H9 (cell line): ENCODE measurements at regions not wholly inside any gene's neighbourhood (a gene's known extent, or its start where the extent isn't known, plus 50 kb on each side); places are given as distances from the start of the nearest gene placed in this dataset.

Source experiments
- DNase-seq: peaks from one replicate; pipeline ENCODE4 v3.0.0-alpha.2; 2017
- H2AFZ ChIP-seq: one replicate; pipeline ENCODE4 v1.6.1; 2013; ENCODE audit warnings: mild to moderate bottlenecking, low read length, control low read depth, moderate library complexity
- H2AK5ac ChIP-seq: 2 replicates; pipeline ENCODE4 v1.6.1; 2013; ENCODE audit warnings: low read length, control low read depth, mixed read lengths; ENCODE audit not compliant: insufficient read length
- H2BK120ac ChIP-seq: one replicate; pipeline ENCODE4 v1.6.1; 2013; ENCODE audit warnings: low read depth, mild to moderate bottlenecking, low read length, control low read depth, inconsistent platforms; ENCODE audit not compliant: poor library complexity, severe bottlenecking
- H2BK12ac ChIP-seq: 2 replicates; pipeline ENCODE4 v1.6.1; 2013; ENCODE audit warnings: low read length, control low read depth, mixed read lengths, low read depth; ENCODE audit not compliant: insufficient read length
- H2BK15ac ChIP-seq: 2 replicates; pipeline ENCODE4 v1.6.1; 2013; ENCODE audit warnings: low read depth, low read length, control low read depth
- H2BK20ac ChIP-seq: one replicate; pipeline ENCODE4 v1.6.1; 2013; ENCODE audit warnings: low read depth, mild to moderate bottlenecking, low read length, control low read depth, inconsistent platforms; ENCODE audit not compliant: poor library complexity, severe bottlenecking
- H2BK5ac ChIP-seq: 2 replicates; pipeline ENCODE4 v1.6.1; 2013; ENCODE audit warnings: low read length, control low read depth, mixed read lengths; ENCODE audit not compliant: insufficient read length
- H3K14ac ChIP-seq: 2 replicates; pipeline ENCODE4 v1.6.1; 2013; ENCODE audit warnings: low read length, control low read depth; ENCODE audit not compliant: insufficient read depth
- H3K18ac ChIP-seq: 2 replicates; pipeline ENCODE4 v1.6.1; 2013; ENCODE audit warnings: low read depth, mild to moderate bottlenecking, mixed read lengths, low read length, control low read depth; ENCODE audit not compliant: insufficient read length
- H3K23ac ChIP-seq: 2 replicates; pipeline ENCODE4 v1.6.1; 2013; ENCODE audit warnings: low read length, control low read depth, mixed read lengths, low read depth; ENCODE audit not compliant: insufficient read length
- H3K23me2 ChIP-seq: 2 replicates; pipeline ENCODE4 v1.6.1; 2013; ENCODE audit warnings: low read depth, mild to moderate bottlenecking, mixed read lengths, low read length, control low read depth; ENCODE audit not compliant: insufficient read length, poor library complexity, severe bottlenecking
- H3K27ac ChIP-seq: 2 replicates; pipeline ENCODE4 v1.5.1; 2013; ENCODE audit warnings: low read length, control low read depth, mixed read lengths, low read depth; ENCODE audit not compliant: insufficient read length
- H3K27me3 ChIP-seq: 2 replicates; pipeline ENCODE4 v1.6.1; 2013; ENCODE audit warnings: low read length, control low read depth, inconsistent platforms; ENCODE audit not compliant: insufficient read depth
- H3K4ac ChIP-seq: 2 replicates; pipeline ENCODE4 v1.6.1; 2013; ENCODE audit warnings: low read depth, mild to moderate bottlenecking, control low read depth, inconsistent platforms, low read length, moderate library complexity
- H3K4me1 ChIP-seq: 2 replicates; pipeline ENCODE4 v1.6.1; 2013; ENCODE audit warnings: low read length, control low read depth, inconsistent platforms; ENCODE audit not compliant: insufficient read depth
- H3K4me2 ChIP-seq: 2 replicates; pipeline ENCODE4 v1.6.1; 2013; ENCODE audit warnings: low read length, control low read depth, mixed read lengths; ENCODE audit not compliant: insufficient read length, insufficient read depth
- H3K56ac ChIP-seq: 2 replicates; pipeline ENCODE4 v1.6.1; 2013; ENCODE audit warnings: low read depth, mild to moderate bottlenecking, mixed read lengths, low read length, control low read depth; ENCODE audit not compliant: insufficient read length
- H3K79me1 ChIP-seq: 2 replicates; pipeline ENCODE4 v1.6.1; 2013; ENCODE audit warnings: low read depth, mild to moderate bottlenecking, moderate library complexity, low read length, control low read depth, inconsistent platforms; ENCODE audit not compliant: insufficient read depth, poor library complexity, severe bottlenecking
- H3K79me2 ChIP-seq: 2 replicates; pipeline ENCODE4 v1.6.1; 2013; ENCODE audit warnings: low read length, control low read depth, inconsistent platforms; ENCODE audit not compliant: insufficient read depth
- H3K9ac ChIP-seq: 2 replicates; pipeline ENCODE4 v1.6.1; 2013; ENCODE audit warnings: low read length, control low read depth, mixed read lengths; ENCODE audit not compliant: insufficient read length; ENCODE audit errors: extremely low read depth
- H3K9me3 ChIP-seq: one replicate; pipeline ENCODE4 v1.6.1; 2013; ENCODE audit warnings: low read depth, low read length, inconsistent platforms; ENCODE audit not compliant: control insufficient read depth
- H3T11ph ChIP-seq: one replicate; pipeline ENCODE4 v1.6.1; 2013; ENCODE audit warnings: mild to moderate bottlenecking, low read length, control low read depth, inconsistent platforms
- H4K20me1 ChIP-seq: one replicate; pipeline ENCODE4 v1.6.1; 2013; ENCODE audit not compliant: control insufficient read depth, insufficient read length, insufficient read depth
- H4K5ac ChIP-seq: 2 replicates; pipeline ENCODE4 v1.6.1; 2013; ENCODE audit warnings: low read depth, mild to moderate bottlenecking, mixed read lengths, low read length, control low read depth; ENCODE audit not compliant: insufficient read length
- H4K8ac ChIP-seq: replicated peaks from 2 replicates; pipeline ENCODE4 v1.6.1; 2013; ENCODE audit warnings: low read length, control low read depth, mixed read lengths, low read depth; ENCODE audit not compliant: insufficient read length
- H4K91ac ChIP-seq: 2 replicates; pipeline ENCODE4 v1.6.1; 2013; ENCODE audit warnings: low read depth, mild to moderate bottlenecking, moderate library complexity, mixed read lengths, low read length, control low read depth; ENCODE audit not compliant: insufficient read length
- H3K27ac Mint-ChIP-seq, 3 experiments: 2 replicates in 2 of 3; 3 replicates in 1 of 3; pipeline ENCODE4 v1.8.0; 2020 to 2021; ENCODE audit warnings: mixed read lengths in 3 of 3, mild to moderate bottlenecking in 1 of 3, moderate library complexity in 1 of 3
- H3K27me3 Mint-ChIP-seq: 2 replicates; pipeline ENCODE4 v1.8.0; 2021; ENCODE audit warnings: low read depth, mild to moderate bottlenecking, moderate library complexity, mixed read lengths
- H3K36me3 Mint-ChIP-seq, 3 experiments: 2 replicates in 2 of 3; 3 replicates in 1 of 3; pipeline ENCODE4 v1.8.0; 2020 to 2021; ENCODE audit warnings: low read depth in 3 of 3, mixed read lengths in 3 of 3; ENCODE audit not compliant: insufficient read depth in 1 of 3
- H3K4me1 Mint-ChIP-seq, 2 experiments: 2 replicates each; pipeline ENCODE4 v1.8.0; 2020; ENCODE audit warnings: mixed read lengths in 2 of 2
- H3K4me3 Mint-ChIP-seq, 2 experiments: 2 replicates in 1 of 2; 3 replicates in 1 of 2; pipeline ENCODE4 v1.8.0; 2020 to 2021; ENCODE audit warnings: mild to moderate bottlenecking in 2 of 2, mixed read lengths in 2 of 2, moderate library complexity in 1 of 2
- H3K9me3 Mint-ChIP-seq, 2 experiments: 2 replicates in 1 of 2; 3 replicates in 1 of 2; pipeline ENCODE4 v1.8.0; 2020; ENCODE audit warnings: mild to moderate bottlenecking in 2 of 2, mixed read lengths in 2 of 2, moderate library complexity in 1 of 2
- WGBS: extraction: QIAGEN DNeasy Blood & Tissue Kit; methylation state at CpG from one replicate; pipeline ENCODE4 v1.1.7; 2013; ENCODE audit warnings: missing lambda C conversion rate, low lambda C conversion rate, mixed read lengths; ENCODE audit not compliant: insufficient read length; ENCODE audit errors: extremely low coverage; 5-methylcytosine and 5-hydroxymethylcytosine counted together
- TF ChIP-seq, protein P1 (sequence below): fragments of 200-600 bp; sonication (generic); conservative IDR thresholded peaks from 3 replicates; pipeline ENCODE4 v1.8.0; 2021; ENCODE audit warnings: antibody characterized with exemption, mild to moderate bottlenecking

DNA sequence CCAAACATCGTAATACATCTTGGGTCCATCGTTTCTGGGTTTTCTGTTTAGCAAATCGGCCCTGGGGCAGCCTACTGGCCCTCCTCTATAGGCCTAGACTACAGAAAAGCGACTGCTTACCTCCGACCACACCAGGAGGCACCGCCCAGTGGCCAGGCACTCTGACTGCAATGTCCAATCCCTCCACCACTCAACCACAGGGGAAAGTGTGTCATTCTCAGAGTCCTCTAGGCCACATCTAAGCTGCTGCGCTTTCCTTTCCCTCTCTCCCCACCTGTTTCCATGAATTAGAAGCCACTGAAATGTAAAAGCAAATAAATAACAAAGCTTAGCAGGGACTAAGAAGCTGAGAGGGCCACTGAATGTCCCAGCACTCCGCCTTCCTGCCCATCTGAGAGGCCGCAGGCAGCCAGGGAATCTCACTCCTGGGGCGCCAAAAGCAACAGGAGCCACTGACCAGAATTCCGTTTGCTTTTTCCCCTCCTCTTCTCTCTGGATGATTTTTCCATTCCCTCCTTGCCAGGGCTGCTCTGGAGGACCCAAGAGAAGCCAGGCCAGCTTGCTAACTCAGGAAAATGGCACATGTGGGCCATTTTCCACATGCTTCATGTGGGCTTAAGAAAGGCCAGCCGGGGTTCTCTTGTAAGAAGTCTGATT, 50.1 kb upstream of the FLI1 start:
- Histone ChIP-seq H3K4me1 (no peaks in the 10 kb centered on the region), H2BK15ac (no peak overlapping the region), H2BK120ac (no peak overlapping the region), H3K4me2 (no peak overlapping the region), H3K9me3 (no peaks in the 10 kb centered on the region), H4K5ac (no peak overlapping the region), H3K79me1 (no peaks in the 10 kb centered on the region), H2BK12ac (no peak overlapping the region), H3K79me2 (no peaks in the 10 kb centered on the region), H3K9ac (no peak overlapping the region), H3K56ac (no peak overlapping the region), H3K23ac (no peak overlapping the region), H2AK5ac (no peak overlapping the region), H3K14ac (no peak overlapping the region), H4K91ac (no peak overlapping the region), H3K23me2 (no peaks in the 10 kb centered on the region), H2BK20ac (no peak overlapping the region), H2BK5ac (no peak overlapping the region), H3K18ac (no peak overlapping the region), H3T11ph (no peak overlapping the region), H3K27ac (no peak overlapping the region), H2AFZ (peak overlapping the region; percentile 73), H3K4ac (no peak overlapping the region), H3K27me3 (no peaks in the 10 kb centered on the region; the same call in 1 of the 2 replicates), H4K8ac (no peak overlapping the region), H4K20me1 (no peaks in the 10 kb centered on the region)
- no peaks in the 10 kb centered on the region; a peak in 1 of 5 replicates for H3K9me3 Mint-ChIP-seq
- H3K4me3 Mint-ChIP-seq: no peak overlapping the region
- TF ChIP-seq, protein P1, sequence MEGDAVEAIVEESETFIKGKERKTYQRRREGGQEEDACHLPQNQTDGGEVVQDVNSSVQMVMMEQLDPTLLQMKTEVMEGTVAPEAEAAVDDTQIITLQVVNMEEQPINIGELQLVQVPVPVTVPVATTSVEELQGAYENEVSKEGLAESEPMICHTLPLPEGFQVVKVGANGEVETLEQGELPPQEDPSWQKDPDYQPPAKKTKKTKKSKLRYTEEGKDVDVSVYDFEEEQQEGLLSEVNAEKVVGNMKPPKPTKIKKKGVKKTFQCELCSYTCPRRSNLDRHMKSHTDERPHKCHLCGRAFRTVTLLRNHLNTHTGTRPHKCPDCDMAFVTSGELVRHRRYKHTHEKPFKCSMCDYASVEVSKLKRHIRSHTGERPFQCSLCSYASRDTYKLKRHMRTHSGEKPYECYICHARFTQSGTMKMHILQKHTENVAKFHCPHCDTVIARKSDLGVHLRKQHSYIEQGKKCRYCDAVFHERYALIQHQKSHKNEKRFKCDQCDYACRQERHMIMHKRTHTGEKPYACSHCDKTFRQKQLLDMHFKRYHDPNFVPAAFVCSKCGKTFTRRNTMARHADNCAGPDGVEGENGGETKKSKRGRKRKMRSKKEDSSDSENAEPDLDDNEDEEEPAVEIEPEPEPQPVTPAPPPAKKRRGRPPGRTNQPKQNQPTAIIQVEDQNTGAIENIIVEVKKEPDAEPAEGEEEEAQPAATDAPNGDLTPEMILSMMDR: peak; percentile 57
- no peaks in the 10 kb centered on the region for H3K36me3 Mint-ChIP-seq
- H3K27ac Mint-ChIP-seq: no peak overlapping the region
- WGBS: no CpG with 5 or more reads among the region's 12 CpGs
- peaks cover 8% of the 10 kb centered on the region for H3K27me3 Mint-ChIP-seq
- peak; percentile 73 for DNase-seq
- peaks cover 4 to 8% of the 10 kb centered on the region in 2 experiments for H3K4me1 Mint-ChIP-seq
